HCT116 (cell line): ENCODE measurements at regions not wholly inside any gene's neighbourhood (a gene's known extent, or its start where the extent isn't known, plus 50 kb on each side); places are given as distances from the start of the nearest gene placed in this dataset.

ENCODE experiments used
- EGR1 ChIP-seq: IDR thresholded peaks from 2 replicates; pipeline ENCODE4 v1.6.1; 2012; ENCODE audit warnings: low read depth
- JUND ChIP-seq: IDR thresholded peaks from 2 replicates; pipeline ENCODE4 v1.6.1; 2012
- POLR2A ChIP-seq: IDR thresholded peaks from 2 replicates; pipeline ENCODE4 v1.7.0; 2011; ENCODE audit warnings: borderline replicate concordance; ENCODE audit not compliant: insufficient read depth, insufficient read length; ENCODE audit errors: extremely low read depth
- SIN3A ChIP-seq: IDR thresholded peaks from 2 replicates; pipeline ENCODE4 v1.6.1; 2012; ENCODE audit warnings: low read depth
- TF ChIP-seq, protein P1 (sequence below), 3 experiments: fragments of 200-600 bp in 1 of 3; sonication (generic) in 1 of 3; IDR thresholded peaks in 2 of 3; conservative IDR thresholded peaks in 1 of 3; 2 replicates each; pipeline ENCODE4 v1.5.1; 2012 to 2017; ENCODE audit warnings: low read depth in 2 of 3, low read length in 2 of 3, antibody characterized with exemption in 1 of 3, borderline replicate concordance in 1 of 3, control low read depth in 1 of 3, mild to moderate bottlenecking in 1 of 3, mixed read lengths in 1 of 3, mixed run types in 1 of 3, moderate library complexity in 1 of 3; ENCODE audit not compliant: insufficient read depth in 1 of 3
- TF ChIP-seq, protein P2 (sequence below): IDR thresholded peaks from 2 replicates; pipeline ENCODE4 v1.6.1; 2012; ENCODE audit warnings: low read depth

DNA sequence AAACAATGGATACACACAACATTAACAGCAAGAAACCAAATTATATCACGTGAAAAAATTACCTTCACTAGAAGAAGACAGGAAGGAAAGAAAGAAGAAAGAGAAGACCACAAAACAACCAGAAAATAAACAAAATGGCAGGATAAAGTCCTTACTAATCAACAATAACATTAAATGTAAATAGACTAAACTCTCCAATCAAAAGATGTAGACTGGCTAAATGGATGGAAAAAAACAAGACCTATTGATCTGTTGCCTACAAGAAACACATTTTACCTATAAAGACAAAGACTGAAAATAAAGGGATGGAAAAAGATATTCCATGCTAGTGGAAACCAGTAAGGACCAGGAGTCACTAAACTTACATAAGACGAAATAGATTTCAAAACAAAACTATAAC is 167.0 kb upstream of the ZC3H15 start:
- TF ChIP-seq EGR1 (no peak), SIN3A (no peak), JUND (no peak), POLR2A (no peak)
- TF ChIP-seq, protein P1, sequence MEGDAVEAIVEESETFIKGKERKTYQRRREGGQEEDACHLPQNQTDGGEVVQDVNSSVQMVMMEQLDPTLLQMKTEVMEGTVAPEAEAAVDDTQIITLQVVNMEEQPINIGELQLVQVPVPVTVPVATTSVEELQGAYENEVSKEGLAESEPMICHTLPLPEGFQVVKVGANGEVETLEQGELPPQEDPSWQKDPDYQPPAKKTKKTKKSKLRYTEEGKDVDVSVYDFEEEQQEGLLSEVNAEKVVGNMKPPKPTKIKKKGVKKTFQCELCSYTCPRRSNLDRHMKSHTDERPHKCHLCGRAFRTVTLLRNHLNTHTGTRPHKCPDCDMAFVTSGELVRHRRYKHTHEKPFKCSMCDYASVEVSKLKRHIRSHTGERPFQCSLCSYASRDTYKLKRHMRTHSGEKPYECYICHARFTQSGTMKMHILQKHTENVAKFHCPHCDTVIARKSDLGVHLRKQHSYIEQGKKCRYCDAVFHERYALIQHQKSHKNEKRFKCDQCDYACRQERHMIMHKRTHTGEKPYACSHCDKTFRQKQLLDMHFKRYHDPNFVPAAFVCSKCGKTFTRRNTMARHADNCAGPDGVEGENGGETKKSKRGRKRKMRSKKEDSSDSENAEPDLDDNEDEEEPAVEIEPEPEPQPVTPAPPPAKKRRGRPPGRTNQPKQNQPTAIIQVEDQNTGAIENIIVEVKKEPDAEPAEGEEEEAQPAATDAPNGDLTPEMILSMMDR (IDR thresholded peaks at IDR 0.05 in 2 of 3, conservative IDR thresholded peaks at IDR 0.05 in 1 of 3; ENCODE audit: borderline replicate concordance in 1 of 3, insufficient read depth in 1 of 3, low read depth in 2 of 3, low read length in 2 of 3) = no peak
- TF ChIP-seq, protein P2, sequence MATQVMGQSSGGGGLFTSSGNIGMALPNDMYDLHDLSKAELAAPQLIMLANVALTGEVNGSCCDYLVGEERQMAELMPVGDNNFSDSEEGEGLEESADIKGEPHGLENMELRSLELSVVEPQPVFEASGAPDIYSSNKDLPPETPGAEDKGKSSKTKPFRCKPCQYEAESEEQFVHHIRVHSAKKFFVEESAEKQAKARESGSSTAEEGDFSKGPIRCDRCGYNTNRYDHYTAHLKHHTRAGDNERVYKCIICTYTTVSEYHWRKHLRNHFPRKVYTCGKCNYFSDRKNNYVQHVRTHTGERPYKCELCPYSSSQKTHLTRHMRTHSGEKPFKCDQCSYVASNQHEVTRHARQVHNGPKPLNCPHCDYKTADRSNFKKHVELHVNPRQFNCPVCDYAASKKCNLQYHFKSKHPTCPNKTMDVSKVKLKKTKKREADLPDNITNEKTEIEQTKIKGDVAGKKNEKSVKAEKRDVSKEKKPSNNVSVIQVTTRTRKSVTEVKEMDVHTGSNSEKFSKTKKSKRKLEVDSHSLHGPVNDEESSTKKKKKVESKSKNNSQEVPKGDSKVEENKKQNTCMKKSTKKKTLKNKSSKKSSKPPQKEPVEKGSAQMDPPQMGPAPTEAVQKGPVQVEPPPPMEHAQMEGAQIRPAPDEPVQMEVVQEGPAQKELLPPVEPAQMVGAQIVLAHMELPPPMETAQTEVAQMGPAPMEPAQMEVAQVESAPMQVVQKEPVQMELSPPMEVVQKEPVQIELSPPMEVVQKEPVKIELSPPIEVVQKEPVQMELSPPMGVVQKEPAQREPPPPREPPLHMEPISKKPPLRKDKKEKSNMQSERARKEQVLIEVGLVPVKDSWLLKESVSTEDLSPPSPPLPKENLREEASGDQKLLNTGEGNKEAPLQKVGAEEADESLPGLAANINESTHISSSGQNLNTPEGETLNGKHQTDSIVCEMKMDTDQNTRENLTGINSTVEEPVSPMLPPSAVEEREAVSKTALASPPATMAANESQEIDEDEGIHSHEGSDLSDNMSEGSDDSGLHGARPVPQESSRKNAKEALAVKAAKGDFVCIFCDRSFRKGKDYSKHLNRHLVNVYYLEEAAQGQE = no peak
